Pancreas (tissue), 10 donors: ENCODE measurements at regions not wholly inside any gene's neighbourhood (a gene's known extent, or its start where the extent isn't known, plus 50 kb on each side); places are given as distances from the start of the nearest gene placed in this dataset.

Source experiments
- ATAC-seq, 4 donors: fragments of 200-7000 bp; cut with Tn5 transposase; one replicate each; pipeline versions ENCODE4 v1.8.0 to v1.9.1; 2020; ENCODE audit warnings: mild to moderate bottlenecking in 4 of 4, moderate library complexity in 4 of 4
- DNase-seq, 6 donors: peaks; one replicate each; pipeline ENCODE4 v3.0.0-alpha.2; 2020
- FAIRE-seq: peaks from 2 replicates; lab custom pipeline; 2012; peaks lifted over from hg19 to GRCh38; lab: Jason Lieb, UNC
- H3K27ac ChIP-seq, 4 donors: fragments of 200-600 bp; sonication (generic); 1 replicate in 3 of 4; 2 replicates in 1 of 4; pipeline versions ENCODE4 v1.5.0 to v1.8.0; 2020
- H3K27me3 ChIP-seq, 4 donors: fragments of 200-600 bp; one replicate each; pipeline ENCODE4 v1.8.0; 2021
- H3K36me3 ChIP-seq, 3 donors: fragments of 200-600 bp; sonication (generic) in 1 of 3; one replicate each; pipeline versions ENCODE4 v1.5.0 to v1.8.0; 2020 to 2021
- H3K4me1 ChIP-seq, 3 donors: fragments of 200-600 bp; one replicate each; pipeline ENCODE4 v1.8.0; 2021
- H3K4me3 ChIP-seq, 4 donors: fragments of 200-600 bp; sonication (generic) in 2 of 4; one replicate each; pipeline versions ENCODE4 v1.5.0 to v1.8.0; 2020 to 2021
- H3K9me3 ChIP-seq, 4 donors: fragments of 200-600 bp; one replicate each; pipeline ENCODE4 v1.8.0; 2021
- CTCF ChIP-seq, 4 donors: fragments of 200-600 bp; sonication (generic) in 3 of 4; IDR thresholded peaks; one replicate each; pipeline versions ENCODE4 v1.5.0 to v1.8.0; 2021; ENCODE audit warnings: antibody characterized with exemption in 4 of 4
- WGBS, 2 donors: extraction: QIAGEN DNeasy Blood & Tissue Kit; methylation state at CpG; one replicate each; pipeline ENCODE4 v1.1.7; 2013; 5-methylcytosine and 5-hydroxymethylcytosine counted together
- intact Hi-C, 3 donors: fragments of 100-400 bp; cut with DNase I; formaldehyde crosslinking; loops; one replicate each; pipeline versions ENCODE4 v1.11.1 to v1.14.2; 2022
- donor health status: healthy with polysubstance abuse.
- donor health status: DM: no; HTN: no; CAD: no; lungs with moderate emphysema.
- donor health status: DM: no; HTN: no; CAD: no.
- donor health status: control.
- donor health status: control.
- donor health status: Bipolar disorder and iron deficiency.
- donor health status: DM: yes; HTN: yes; CAD: no.
- donor health status: DM: no; HTN: no; CAD: no.
- donor health status: DM: no; HTN: no; CAD: no.
- donor health status: DM: yes; HTN: yes; CAD: no.

- H3K9me3 ChIP-seq = no peaks in the 10 kb centered on the region
Observed at GRCh38 chr2:14717131-14717530, 84.6 kb downstream of the LRATD1 start.

GRCh38 chr2:14720319-14720718 lies 87.8 kb downstream of the LRATD1 start:
- Histone ChIP-seq H3K27me3 (no peaks in the 10 kb centered on the region), H3K36me3 (no peaks in the 10 kb centered on the region), H3K4me1 (no peaks in the 10 kb centered on the region), H3K27ac (no peak overlapping the region), H3K9me3 (no peaks in the 10 kb centered on the region), H3K4me3 (no peak overlapping the region)
- no peak for FAIRE-seq
- DNase-seq = no peak
- ATAC-seq = no peak
- intact Hi-C loops = no loop called here
- no peak for TF ChIP-seq CTCF (IDR thresholded peaks at IDR 0.05)
- 74 to 75% methylated on average over 5 of the region's 5 CpGs for WGBS, 2 donors

More at GRCh38 chr2:14717131-14717530, 84.6 kb downstream of the LRATD1 start:
- Histone ChIP-seq H3K4me1 (no peaks in the 10 kb centered on the region), H3K27me3 (no peaks in the 10 kb centered on the region), H3K4me3 (no peak overlapping the region), H3K27ac (no peak overlapping the region), H3K36me3 (no peaks in the 10 kb centered on the region)
- ATAC-seq (no peak), DNase-seq (no peak), FAIRE-seq (no peak)
- no peak for TF ChIP-seq CTCF (IDR thresholded peaks at IDR 0.05)
- 84 to 87% methylated on average over 3 of the region's 3 CpGs for WGBS, 2 donors
- intact Hi-C loops = no loop called here

GRCh38 chr2:14720739-14721138 lies 88.2 kb downstream of the LRATD1 start:
- no peaks in the 10 kb centered on the region for H3K36me3 ChIP-seq
- H3K27ac ChIP-seq = no peak overlapping the region
- ATAC-seq (no peak), FAIRE-seq (no peak), DNase-seq (no peak)
- intact Hi-C loops = no loop called here
- no peaks in the 10 kb centered on the region for H3K27me3 ChIP-seq
- WGBS, 2 donors = 86 to 88% methylated on average over 2 of the region's 2 CpGs
- no peak for TF ChIP-seq CTCF (IDR thresholded peaks at IDR 0.05)
- H3K4me3 ChIP-seq = no peak overlapping the region
- no peaks in the 10 kb centered on the region for H3K4me1 ChIP-seq
- H3K9me3 ChIP-seq = no peaks in the 10 kb centered on the region

- Histone ChIP-seq H3K36me3 (no peaks in the 10 kb centered on the region), H3K4me1 (no peaks in the 10 kb centered on the region), H3K4me3 (no peak overlapping the region), H3K27ac (no peak overlapping the region), H3K9me3 (no peaks in the 10 kb centered on the region), H3K27me3 (no peaks in the 10 kb centered on the region)
- ATAC-seq (peak in 1 of 4 donors; percentile 74), DNase-seq (no peak), FAIRE-seq (no peak)
- WGBS, 2 donors = 47 to 48% methylated on average over 3 of the region's 3 CpGs
- TF ChIP-seq CTCF (IDR thresholded peaks at IDR 0.05) = no peak
- intact Hi-C loops = no loop called here
Observed at GRCh38 chr2:14722904-14723570, 90.5 kb downstream of the LRATD1 start.

- no peaks in the 10 kb centered on the region for H3K4me1 ChIP-seq
- H3K9me3 ChIP-seq = no peaks in the 10 kb centered on the region
- no peak for ATAC-seq
- H3K27me3 ChIP-seq = no peaks in the 10 kb centered on the region
- intact Hi-C loops = no loop called here
- FAIRE-seq = no peak
- DNase-seq = no peak
- H3K4me3 ChIP-seq = no peak overlapping the region
- H3K36me3 ChIP-seq = no peaks in the 10 kb centered on the region
- 48% methylated on average over 5 of the region's 5 CpGs for whole genome bisulfite sequencing, 2 donors
- no peak for TF ChIP-seq CTCF (IDR thresholded peaks at IDR 0.05)
- no peak overlapping the region for H3K27ac ChIP-seq
Observed at GRCh38 chr2:14723684-14724083, 91.2 kb downstream of the LRATD1 start.
